ENCODE measurements at regions not wholly inside any gene's neighbourhood (a gene's known extent, or its start where the extent isn't known, plus 50 kb on each side); places are given as distances from the start of the nearest gene placed in this dataset.
"Not testable (repeated sequence)": the region's sequence is repeated elsewhere in the genome, so short reads cannot be mapped to it uniquely, and the experiment has no call there.

DNA sequence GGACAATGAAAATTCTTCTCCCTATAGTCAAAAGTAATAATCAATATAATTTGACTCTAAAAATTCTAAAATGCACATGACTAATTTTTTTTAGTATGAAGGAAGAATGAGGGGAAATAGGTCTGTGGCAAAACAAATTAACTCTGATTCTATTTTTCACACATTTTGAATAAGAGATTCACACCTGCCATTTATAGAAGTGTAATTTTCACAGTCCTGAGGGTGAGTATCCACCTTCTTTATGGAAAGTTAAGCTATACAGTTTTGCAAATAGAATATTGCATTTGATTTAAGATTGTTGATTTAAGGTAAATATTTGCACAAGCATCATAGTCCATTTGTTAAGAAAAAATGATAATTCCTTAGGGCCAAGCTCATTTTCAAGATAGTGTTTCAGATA lies 417.7 kb downstream of the CHSY3 start:
- in situ Hi-C loops (cut with HindIII; ENCODE audit: low sequenced_read_pairs) = no loop called here

DNA sequence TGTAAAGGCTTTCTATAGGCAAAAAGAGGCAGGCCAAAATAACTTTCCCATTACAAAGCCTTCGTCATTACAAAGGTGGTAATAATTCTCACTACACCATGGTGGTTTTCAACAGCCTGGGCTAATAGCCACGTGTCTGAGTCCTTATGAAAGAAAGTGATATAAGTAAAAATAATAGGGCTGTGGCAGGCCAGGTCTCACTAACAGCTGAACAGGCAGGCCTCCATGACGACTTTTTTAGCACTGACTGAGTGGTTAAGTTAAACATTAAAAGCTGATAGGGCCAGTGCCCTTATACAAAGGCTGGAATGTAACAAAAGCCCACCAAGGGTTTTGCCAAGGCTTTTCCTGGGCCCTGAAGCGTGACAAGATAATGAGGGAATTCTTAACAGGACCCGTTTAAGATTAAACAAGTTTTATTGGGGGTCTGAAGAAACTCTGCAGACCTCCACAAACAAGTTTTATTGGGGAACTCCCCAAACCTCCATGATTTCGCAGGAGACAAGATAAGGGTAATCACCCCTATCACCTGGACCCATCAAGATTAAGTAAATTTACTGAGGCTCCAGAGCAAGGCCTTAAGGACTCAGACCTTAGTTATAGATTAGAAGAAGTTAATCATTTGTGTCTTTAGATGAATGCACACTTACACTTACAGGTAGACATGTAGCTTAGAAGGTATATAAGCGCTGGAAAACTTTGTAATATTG lies 412.9 kb downstream of the CHSY3 start:
- H3K4me3 ChIP-seq (ENCODE audit: low read depth, low read length) = no peak overlapping the region
- DNase-seq (ENCODE audit: low read depth, low spot score) = peak; percentile 12
- TF ChIP-seq, protein P1, sequence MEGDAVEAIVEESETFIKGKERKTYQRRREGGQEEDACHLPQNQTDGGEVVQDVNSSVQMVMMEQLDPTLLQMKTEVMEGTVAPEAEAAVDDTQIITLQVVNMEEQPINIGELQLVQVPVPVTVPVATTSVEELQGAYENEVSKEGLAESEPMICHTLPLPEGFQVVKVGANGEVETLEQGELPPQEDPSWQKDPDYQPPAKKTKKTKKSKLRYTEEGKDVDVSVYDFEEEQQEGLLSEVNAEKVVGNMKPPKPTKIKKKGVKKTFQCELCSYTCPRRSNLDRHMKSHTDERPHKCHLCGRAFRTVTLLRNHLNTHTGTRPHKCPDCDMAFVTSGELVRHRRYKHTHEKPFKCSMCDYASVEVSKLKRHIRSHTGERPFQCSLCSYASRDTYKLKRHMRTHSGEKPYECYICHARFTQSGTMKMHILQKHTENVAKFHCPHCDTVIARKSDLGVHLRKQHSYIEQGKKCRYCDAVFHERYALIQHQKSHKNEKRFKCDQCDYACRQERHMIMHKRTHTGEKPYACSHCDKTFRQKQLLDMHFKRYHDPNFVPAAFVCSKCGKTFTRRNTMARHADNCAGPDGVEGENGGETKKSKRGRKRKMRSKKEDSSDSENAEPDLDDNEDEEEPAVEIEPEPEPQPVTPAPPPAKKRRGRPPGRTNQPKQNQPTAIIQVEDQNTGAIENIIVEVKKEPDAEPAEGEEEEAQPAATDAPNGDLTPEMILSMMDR (IDR thresholded peaks at IDR 0.05; ENCODE audit: low read depth, low read length) = no peak
- in situ Hi-C loops (cut with HindIII; ENCODE audit: low sequenced_read_pairs) = no loop called here

More for the DNA sequence above, 417.7 kb downstream of the CHSY3 start:
- H3K4me3 ChIP-seq (ENCODE audit: low read depth, low read length) = no peak overlapping the region
- TF ChIP-seq, protein P1 (IDR thresholded peaks at IDR 0.05; ENCODE audit: low read depth, low read length) = no peak
- no peak for DNase-seq (ENCODE audit: low read depth, low spot score)

DNA sequence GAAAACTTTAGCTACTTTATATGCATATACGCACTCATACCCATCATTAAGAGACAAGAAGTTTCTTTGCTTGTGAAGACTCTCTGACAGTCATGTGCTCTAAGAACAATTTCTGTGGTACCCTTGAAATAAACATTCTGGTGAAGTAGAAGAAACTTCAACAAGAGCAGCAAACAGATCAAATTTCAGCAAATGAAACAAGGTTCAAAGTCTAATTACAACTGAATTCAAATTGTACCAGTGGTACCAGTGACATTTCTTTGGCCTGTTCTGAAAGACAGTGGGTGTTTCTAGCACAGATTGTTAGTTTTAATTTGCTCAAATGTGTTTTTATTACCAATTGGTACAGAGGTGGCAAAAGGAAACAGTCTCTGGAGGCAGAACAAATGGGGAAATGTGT lies 391.0 kb downstream of the CHSY3 start:
- no peak for DNase-seq (ENCODE audit: low read depth, low spot score)
- no peak overlapping the region for H3K4me3 ChIP-seq (ENCODE audit: low read depth, low read length)
- in situ Hi-C loops (cut with HindIII; ENCODE audit: low sequenced_read_pairs) = no loop called here
- TF ChIP-seq, protein P1 (IDR thresholded peaks at IDR 0.05; ENCODE audit: low read depth, low read length) = no peak

DNA sequence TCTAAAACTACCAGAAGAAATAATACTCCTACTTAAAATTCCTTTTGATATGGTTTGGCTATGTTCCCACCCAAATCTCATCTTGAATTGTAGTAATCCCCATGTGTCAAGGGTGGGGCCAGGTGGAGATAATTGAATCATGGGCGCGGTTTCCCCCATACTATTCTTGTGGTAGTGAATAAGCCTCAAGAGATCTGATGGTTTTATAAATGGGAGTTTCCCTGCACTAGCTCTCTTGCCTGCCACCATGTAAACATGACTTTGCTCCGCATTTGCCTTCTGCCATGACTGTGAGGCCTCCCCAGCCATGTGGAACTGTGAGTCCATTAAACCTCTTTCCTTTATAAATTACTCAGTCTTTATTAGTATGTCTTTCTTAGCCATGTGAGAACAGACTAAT lies 390.5 kb downstream of the CHSY3 start:
- H3K4me3 ChIP-seq (ENCODE audit: low read depth, low read length); in situ Hi-C loops (cut with HindIII; ENCODE audit: low sequenced_read_pairs); DNase-seq (ENCODE audit: low read depth, low spot score): not testable (repeated sequence)

DNA sequence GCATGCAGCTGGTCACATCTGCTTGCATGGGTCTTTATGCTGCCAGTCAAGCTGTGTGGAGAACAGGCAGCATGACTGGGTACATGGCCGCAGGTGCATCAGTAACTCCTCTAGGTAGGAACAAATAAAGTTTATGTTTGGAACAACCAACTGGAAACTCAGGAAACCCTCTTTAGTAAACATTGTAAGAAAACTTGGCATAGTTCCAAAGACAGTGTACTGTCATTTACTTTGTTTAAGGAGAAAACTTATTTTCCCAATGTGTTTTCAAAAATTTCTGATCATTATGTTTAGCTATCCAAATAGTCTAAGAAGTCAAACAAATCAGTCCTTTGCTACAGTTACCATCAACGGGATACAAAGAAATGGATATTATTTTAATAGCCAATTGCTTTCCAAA lies 386.0 kb downstream of the CHSY3 start:
- in situ Hi-C loops (cut with HindIII; ENCODE audit: low sequenced_read_pairs) = no loop called here
- no peak for DNase-seq (ENCODE audit: low read depth, low spot score)
- no peak overlapping the region for H3K4me3 ChIP-seq (ENCODE audit: low read depth, low read length)
- TF ChIP-seq, protein P1 (IDR thresholded peaks at IDR 0.05; ENCODE audit: low read depth, low read length) = no peak

DNA sequence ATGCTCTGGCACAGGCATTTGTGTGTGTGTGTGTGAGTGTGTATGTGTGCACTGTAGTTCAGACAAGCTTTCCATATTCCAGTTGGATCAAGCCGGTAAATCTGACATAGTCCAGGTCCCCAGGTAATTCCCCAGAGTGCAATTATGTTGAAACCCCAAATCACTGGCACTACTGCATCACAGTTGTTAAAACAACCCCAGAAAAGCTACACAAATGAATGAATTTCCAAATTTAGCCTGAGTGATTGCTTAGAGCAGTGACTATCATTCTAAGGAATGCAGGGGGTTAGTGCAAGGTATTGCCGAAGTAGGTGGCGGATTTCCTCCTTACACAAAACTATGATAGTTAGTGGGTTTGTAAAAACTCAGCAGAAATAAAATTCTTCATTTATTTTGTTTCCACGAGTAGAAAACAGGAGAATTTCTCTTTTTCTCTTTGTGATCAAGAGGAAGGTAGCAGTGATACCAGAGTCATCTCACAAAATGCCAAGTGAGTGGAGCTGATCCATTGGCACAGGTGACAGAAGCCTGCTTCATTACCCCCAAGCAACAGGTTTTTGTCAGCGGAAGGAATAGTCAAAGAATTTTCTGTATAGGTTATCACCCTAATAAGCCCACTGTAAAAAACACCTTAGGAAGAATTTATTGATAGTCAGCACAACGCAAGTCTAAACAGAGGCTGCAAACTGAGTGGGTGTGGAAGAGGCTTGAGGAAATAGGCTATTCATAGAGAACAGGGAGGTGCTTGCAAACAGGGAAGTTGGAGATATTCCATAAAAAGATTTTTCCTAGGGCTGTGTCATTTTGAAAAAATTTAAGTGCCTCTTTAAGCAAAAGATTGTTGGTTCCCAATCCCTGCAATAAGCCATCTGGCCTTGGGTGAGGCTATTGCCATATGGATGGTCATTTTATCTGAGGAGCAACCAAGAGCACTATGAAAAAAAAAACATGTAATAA lies 385.1 kb downstream of the CHSY3 start:
- no peak overlapping the region for H3K4me3 ChIP-seq (ENCODE audit: low read depth, low read length)
- in situ Hi-C loops (cut with HindIII; ENCODE audit: low sequenced_read_pairs) = no loop called here
- DNase-seq (ENCODE audit: low read depth, low spot score) = peak; percentile 36
- TF ChIP-seq, protein P1 (IDR thresholded peaks at IDR 0.05; ENCODE audit: low read depth, low read length) = no peak

DNA sequence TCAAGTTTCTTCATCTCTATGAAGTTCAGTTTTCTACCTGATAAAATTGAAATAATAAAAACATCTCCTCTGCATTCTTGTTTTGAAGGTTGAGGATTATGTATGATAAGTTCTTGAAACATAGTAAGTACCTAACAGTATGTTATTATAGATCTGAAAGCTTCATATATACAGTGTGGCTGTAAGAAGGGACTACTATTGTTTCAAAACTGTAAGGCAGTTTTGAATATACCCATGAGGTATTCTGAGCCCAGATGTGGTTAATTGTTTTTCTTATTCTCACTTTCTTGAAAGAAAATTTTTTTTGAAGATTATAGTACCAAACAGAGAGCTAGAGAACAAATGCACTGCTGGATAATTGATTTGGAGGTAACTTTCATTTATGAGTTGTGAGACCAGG lies 383.2 kb downstream of the CHSY3 start:
- in situ Hi-C loops (cut with HindIII; ENCODE audit: low sequenced_read_pairs) = no loop called here
- TF ChIP-seq, protein P1 (IDR thresholded peaks at IDR 0.05; ENCODE audit: low read depth, low read length) = no peak
- no peak overlapping the region for H3K4me3 ChIP-seq (ENCODE audit: low read depth, low read length)
- no peak for DNase-seq (ENCODE audit: low read depth, low spot score)
